OCI-LY3 (cell line): ENCODE measurements at regions not wholly inside any gene's neighbourhood (a gene's known extent, or its start where the extent isn't known, plus 50 kb on each side); places are given as distances from the start of the nearest gene placed in this dataset.

Experiments used
- H2AFZ ChIP-seq: fragments of 200-600, 300-600 bp; shearing (Covaris generic); 2 replicates; pipeline ENCODE4 v1.6.0; 2014; ENCODE audit warnings: antibody characterized with exemption, low read depth, low read length
- H3K27ac ChIP-seq: fragments of 200-600, 300-600 bp; sonication (generic); 2 replicates; pipeline ENCODE4 v1.5.1; 2014; ENCODE audit warnings: mild to moderate bottlenecking, low read length, moderate library complexity, mixed read lengths
- H3K27me3 ChIP-seq: fragments of 200-600, 300-600 bp; sonication (generic); 2 replicates; pipeline ENCODE4 v1.6.1; 2014; ENCODE audit warnings: low read depth, low read length, mixed read lengths
- H3K36me3 ChIP-seq: fragments of 200-600, 300-600 bp; sonication (generic); replicated peaks from 2 replicates; pipeline ENCODE3; 2014; ENCODE audit warnings: low read depth, low read length, mixed read lengths
- H3K4me1 ChIP-seq: fragments of 300-600, 200-600 bp; sonication (generic); 2 replicates; pipeline ENCODE4 v1.6.1; 2014; ENCODE audit warnings: low read length, mixed read lengths
- H3K4me2 ChIP-seq: fragments of 200-600, 300-600 bp; sonication (generic); 2 replicates; pipeline ENCODE4 v1.6.1; 2014; ENCODE audit warnings: low read length, mixed read lengths
- H3K4me3 ChIP-seq: fragments of 300-600, 200-600 bp; sonication (generic); 2 replicates; pipeline ENCODE4 v1.5.1; 2014; ENCODE audit warnings: antibody characterized with exemption, mild to moderate bottlenecking, low read length, moderate library complexity
- H3K79me2 ChIP-seq: fragments of 300-600, 200-600 bp; shearing (Covaris generic); 2 replicates; pipeline ENCODE4 v1.6.1; 2014; ENCODE audit warnings: mild to moderate bottlenecking, low read length, mixed read lengths
- H3K9ac ChIP-seq: fragments of 300-600, 200-600 bp; shearing (Covaris generic); 2 replicates; pipeline ENCODE4 v1.6.0; 2014; ENCODE audit warnings: mild to moderate bottlenecking, low read length, moderate library complexity
- H3K9me3 ChIP-seq: fragments of 200-600, 300-600 bp; shearing (Covaris generic); 2 replicates; pipeline ENCODE4 v1.6.1; 2014; ENCODE audit warnings: low read length, mixed read lengths; ENCODE audit not compliant: insufficient read depth
- H4K20me1 ChIP-seq: fragments of 200-600, 300-600 bp; sonication (generic); 2 replicates; pipeline ENCODE4 v1.6.1; 2016; ENCODE audit warnings: low read length, mixed read lengths; ENCODE audit not compliant: insufficient read depth
- EZH2phosphoT487 ChIP-seq: fragments of 200-600 bp; shearing (Covaris generic); IDR thresholded peaks from 2 replicates; pipeline ENCODE4 v1.6.1; 2018; ENCODE audit warnings: antibody characterized with exemption, mixed run types, low read depth
- TF ChIP-seq, protein P1 (sequence below): fragments of 200-600, 300-600 bp; sonication (generic); IDR thresholded peaks from 2 replicates; pipeline ENCODE4 v1.5.1; 2014; ENCODE audit warnings: antibody characterized with exemption, low read length, low read depth

- Histone ChIP-seq H3K9ac (no peak overlapping the region), H3K27ac (no peak overlapping the region), H3K4me3 (no peak overlapping the region), H3K4me2 (no peak overlapping the region), H4K20me1 (no peaks in the 10 kb centered on the region), H3K79me2 (no peaks in the 10 kb centered on the region), H3K36me3 (no peaks in the 10 kb centered on the region), H2AFZ (no peak overlapping the region), H3K9me3 (no peaks in the 10 kb centered on the region), H3K27me3 (peaks cover 4% of the 10 kb centered on the region; the same call in 1 of the 2 replicates), H3K4me1 (peaks cover 6% of the 10 kb centered on the region)
- TF ChIP-seq, protein P1, sequence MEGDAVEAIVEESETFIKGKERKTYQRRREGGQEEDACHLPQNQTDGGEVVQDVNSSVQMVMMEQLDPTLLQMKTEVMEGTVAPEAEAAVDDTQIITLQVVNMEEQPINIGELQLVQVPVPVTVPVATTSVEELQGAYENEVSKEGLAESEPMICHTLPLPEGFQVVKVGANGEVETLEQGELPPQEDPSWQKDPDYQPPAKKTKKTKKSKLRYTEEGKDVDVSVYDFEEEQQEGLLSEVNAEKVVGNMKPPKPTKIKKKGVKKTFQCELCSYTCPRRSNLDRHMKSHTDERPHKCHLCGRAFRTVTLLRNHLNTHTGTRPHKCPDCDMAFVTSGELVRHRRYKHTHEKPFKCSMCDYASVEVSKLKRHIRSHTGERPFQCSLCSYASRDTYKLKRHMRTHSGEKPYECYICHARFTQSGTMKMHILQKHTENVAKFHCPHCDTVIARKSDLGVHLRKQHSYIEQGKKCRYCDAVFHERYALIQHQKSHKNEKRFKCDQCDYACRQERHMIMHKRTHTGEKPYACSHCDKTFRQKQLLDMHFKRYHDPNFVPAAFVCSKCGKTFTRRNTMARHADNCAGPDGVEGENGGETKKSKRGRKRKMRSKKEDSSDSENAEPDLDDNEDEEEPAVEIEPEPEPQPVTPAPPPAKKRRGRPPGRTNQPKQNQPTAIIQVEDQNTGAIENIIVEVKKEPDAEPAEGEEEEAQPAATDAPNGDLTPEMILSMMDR, result no peak
- TF ChIP-seq EZH2phosphoT487, result no peak
Measured at GRCh38 chr9:33742051-33742450, 53.3 kb upstream of the PRSS3 start.

DNA sequence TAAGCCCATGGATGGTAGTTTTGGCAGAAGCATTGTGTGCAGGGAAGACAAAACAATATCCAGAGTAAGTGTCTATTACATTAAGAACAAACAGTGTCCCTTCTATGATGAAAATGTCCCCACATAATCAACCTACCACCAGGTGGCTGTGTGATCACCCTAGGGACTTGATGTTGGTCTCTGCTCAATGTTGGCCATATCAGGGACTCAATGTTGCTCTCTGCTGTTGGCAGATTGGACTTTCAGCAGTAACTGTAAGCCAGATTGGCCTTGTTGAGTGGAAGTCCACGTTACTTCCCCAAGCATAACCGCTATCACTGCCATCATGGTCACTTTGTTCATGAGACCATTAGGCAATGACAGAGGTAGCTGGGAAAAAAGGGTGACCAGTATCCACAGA lies 52.8 kb upstream of the PRSS3 start:
- no peak for TF ChIP-seq EZH2phosphoT487
- TF ChIP-seq, protein P1, result no peak; the same call in 1 of the 2 replicates
- Histone ChIP-seq H3K27ac (no peak overlapping the region), H4K20me1 (no peaks in the 10 kb centered on the region), H3K9ac (no peak overlapping the region), H3K36me3 (no peaks in the 10 kb centered on the region), H2AFZ (no peak overlapping the region), H3K27me3 (peaks cover 4% of the 10 kb centered on the region; the same call in 1 of the 2 replicates), H3K9me3 (no peaks in the 10 kb centered on the region), H3K4me3 (no peak overlapping the region), H3K4me2 (no peak overlapping the region), H3K4me1 (peaks cover 6% of the 10 kb centered on the region), H3K79me2 (no peaks in the 10 kb centered on the region)
